GM23338 (cell line): ENCODE measurements at regions not wholly inside any gene's neighbourhood (a gene's known extent, or its start where the extent isn't known, plus 50 kb on each side); places are given as distances from the start of the nearest gene placed in this dataset.
"Not testable (repeated sequence)": the region's sequence is repeated elsewhere in the genome, so short reads cannot be mapped to it uniquely, and the experiment has no call there.

Experiments used
- ATAC-seq: fragments of 200-7000 bp; cut with Tn5 transposase; 3 replicates; pipeline ENCODE4 v1.9.1; 2020
- DNase-seq: peaks from one replicate; pipeline ENCODE4 v3.0.0-alpha.2; 2015; ENCODE audit warnings: low spot score
- H2AFZ ChIP-seq: fragments of 200-600 bp; sonication (generic); 2 replicates; pipeline ENCODE4 v1.8.0; 2016; ENCODE audit warnings: antibody characterized with exemption, mild to moderate bottlenecking, moderate library complexity
- H3F3A ChIP-seq: fragments of 200-600 bp; sonication (generic); replicated peaks from 2 replicates; pipeline ENCODE4 v1.8.0; 2017; ENCODE audit warnings: antibody characterized with exemption, mixed run types, low read depth
- H3K27ac ChIP-seq: fragments of 200-600 bp; sonication (generic); 2 replicates; pipeline ENCODE4 v1.6.1; 2016; ENCODE audit warnings: low read depth
- H3K27me3 ChIP-seq: fragments of 200-600 bp; sonication (generic); 2 replicates; pipeline ENCODE4 v1.8.0; 2016; ENCODE audit warnings: mild to moderate bottlenecking, mixed run types, moderate library complexity; ENCODE audit not compliant: insufficient read depth
- H3K36me3 ChIP-seq: fragments of 200-600 bp; sonication (generic); 2 replicates; pipeline ENCODE4 v1.8.0; 2016; ENCODE audit warnings: mild to moderate bottlenecking; ENCODE audit not compliant: insufficient read depth
- H3K4me1 ChIP-seq: fragments of 200-600 bp; sonication (generic); 2 replicates; pipeline ENCODE4 v1.8.0; 2016; ENCODE audit warnings: mild to moderate bottlenecking, moderate library complexity; ENCODE audit not compliant: insufficient read depth
- H3K4me2 ChIP-seq: fragments of 200-600 bp; sonication (generic); 2 replicates; pipeline ENCODE4 v1.7.1; 2017; ENCODE audit warnings: mixed run types
- H3K4me3 ChIP-seq: fragments of 200-600 bp; sonication (generic); 2 replicates; pipeline ENCODE4 v1.6.1; 2016; ENCODE audit warnings: mixed run types
- H3K79me2 ChIP-seq: fragments of 200-600 bp; sonication (generic); replicated peaks from 2 replicates; pipeline ENCODE4 v1.8.0; 2017; ENCODE audit warnings: mild to moderate bottlenecking; ENCODE audit not compliant: insufficient read depth
- H3K9me2 ChIP-seq: fragments of 200-600 bp; sonication (generic); 2 replicates; pipeline ENCODE4 v1.8.0; 2017; ENCODE audit not compliant: insufficient read depth
- H4K20me1 ChIP-seq: fragments of 200-600 bp; sonication (generic); replicated peaks from 2 replicates; pipeline ENCODE4 v1.8.0; 2017; ENCODE audit warnings: mild to moderate bottlenecking; ENCODE audit not compliant: insufficient read depth
- H3K27ac Mint-ChIP-seq: 2 replicates; pipeline ENCODE4 v1.8.0; 2020; ENCODE audit warnings: inconsistent platforms, mild to moderate bottlenecking, moderate library complexity, mixed read lengths
- H3K27me3 Mint-ChIP-seq: 3 replicates; pipeline ENCODE4 v1.8.0; 2022; ENCODE audit warnings: low read depth, mild to moderate bottlenecking, moderate library complexity, mixed read lengths, inconsistent platforms; ENCODE audit not compliant: insufficient read depth, poor library complexity
- H3K36me3 Mint-ChIP-seq: 3 replicates; pipeline ENCODE4 v1.8.0; 2021; ENCODE audit warnings: low read depth, mild to moderate bottlenecking, inconsistent platforms, moderate library complexity, mixed read lengths
- H3K4me1 Mint-ChIP-seq: 3 replicates; pipeline ENCODE4 v1.8.0; 2020; ENCODE audit warnings: mild to moderate bottlenecking, inconsistent platforms, mixed read lengths
- H3K4me3 Mint-ChIP-seq: 3 replicates; pipeline ENCODE4 v1.8.0; 2021; ENCODE audit warnings: moderate library complexity, mild to moderate bottlenecking, inconsistent platforms, mixed read lengths
- H3K9me3 Mint-ChIP-seq: 3 replicates; pipeline ENCODE4 v1.8.0; 2020; ENCODE audit warnings: moderate library complexity, mild to moderate bottlenecking, inconsistent platforms, mixed read lengths
- CREB1 ChIP-seq: fragments of 250-450 bp; sonication (Bioruptor Pico); IDR thresholded peaks from 2 replicates; pipeline ENCODE4 v1.5.0; 2020; ENCODE audit warnings: low read depth, mild to moderate bottlenecking, moderate library complexity
- ETS1 ChIP-seq: IDR thresholded peaks from 2 replicates; pipeline ENCODE4 v1.6.1; 2016; ENCODE audit warnings: antibody characterized with exemption
- EZH2 ChIP-seq: fragments of 200-600 bp; sonication (generic); IDR thresholded peaks from one replicate; pipeline ENCODE4 v1.8.0; 2017; ENCODE audit warnings: antibody characterized with exemption, mild to moderate bottlenecking, low read depth; ENCODE audit not compliant: unreplicated experiment
- EZH2phosphoT487 ChIP-seq: fragments of 200-600 bp; sonication (generic); IDR thresholded peaks from one replicate; pipeline ENCODE4 v1.8.1; 2018; ENCODE audit warnings: antibody characterized with exemption; ENCODE audit not compliant: unreplicated experiment
- JUNB ChIP-seq: IDR thresholded peaks from one replicate; pipeline ENCODE4 v1.6.1; 2016; ENCODE audit warnings: antibody characterized with exemption; ENCODE audit not compliant: unreplicated experiment
- NANOG ChIP-seq: IDR thresholded peaks from 2 replicates; pipeline ENCODE4 v1.6.1; 2016; ENCODE audit warnings: antibody characterized with exemption, borderline replicate concordance
- STAT1 ChIP-seq: IDR thresholded peaks from one replicate; pipeline ENCODE4 v1.6.1; 2016; ENCODE audit warnings: antibody characterized with exemption; ENCODE audit not compliant: unreplicated experiment
- ZNF114 ChIP-seq: fragments of 250-450 bp; sonication (Bioruptor Pico); IDR thresholded peaks from 2 replicates; pipeline ENCODE4 v1.5.0; 2020; ENCODE audit warnings: mild to moderate bottlenecking, moderate library complexity
- ZNF331 ChIP-seq: fragments of 250-450 bp; sonication (Bioruptor Pico); IDR thresholded peaks from 2 replicates; pipeline ENCODE4 v1.5.0; 2020; ENCODE audit warnings: low read depth, mild to moderate bottlenecking, moderate library complexity
- ZNF462 ChIP-seq: fragments of 250-450 bp; sonication (Bioruptor Pico); IDR thresholded peaks from 2 replicates; pipeline ENCODE4 v1.5.0; 2020; ENCODE audit warnings: mild to moderate bottlenecking, moderate library complexity

GRCh38 chr1:30083800-30084464 lies 639.5 kb downstream of the MATN1 start:
- H3K27ac ChIP-seq: no peak overlapping the region
- H3K4me1 ChIP-seq: 0 out of 2 replicates have a peak, but pooled peaks cover 9% of the 10 kb centered on the region
- no peaks in the 10 kb centered on the region for H3K36me3 Mint-ChIP-seq
- no peaks in the 10 kb centered on the region; the same call in 2 of the 3 replicates for H3K9me3 Mint-ChIP-seq
- H3K4me2 ChIP-seq: no peak overlapping the region
- no peaks in the 10 kb centered on the region for H3F3A ChIP-seq
- no peak overlapping the region for H3K4me3 Mint-ChIP-seq
- ATAC-seq: no peak
- DNase-seq: no peak
- no peak overlapping the region for H3K27ac Mint-ChIP-seq
- no peaks in the 10 kb centered on the region for H4K20me1 ChIP-seq
- no peaks in the 10 kb centered on the region for H3K9me2 ChIP-seq
- peaks cover 14% of the 10 kb centered on the region for H3K4me1 Mint-ChIP-seq
- H3K79me2 ChIP-seq: no peaks in the 10 kb centered on the region
- no peak overlapping the region for H3K4me3 ChIP-seq
- H3K36me3 ChIP-seq: no peaks in the 10 kb centered on the region
- H2AFZ ChIP-seq: no peak overlapping the region
- peaks cover 6% of the 10 kb centered on the region for H3K27me3 Mint-ChIP-seq
- no peaks in the 10 kb centered on the region for H3K27me3 ChIP-seq
- TF ChIP-seq ZNF114 (no peak), NANOG (no peak), JUNB (no peak)

GRCh38 chr1:30081379-30082102 lies 641.8 kb downstream of the MATN1 start:
- Mint-ChIP-seq H3K4me3 (no peak overlapping the region), H3K27ac (no peak overlapping the region), H3K27me3 (no peaks in the 10 kb centered on the region), H3K4me1 (peaks cover 14% of the 10 kb centered on the region), H3K9me3 (peaks cover 11% of the 10 kb centered on the region), H3K36me3 (peaks cover 11% of the 10 kb centered on the region)
- no peak overlapping the region for H2AFZ ChIP-seq
- H3K4me1 ChIP-seq: 0 out of 2 replicates have a peak, but pooled peaks cover 9% of the 10 kb centered on the region
- H3K36me3 ChIP-seq: no peaks in the 10 kb centered on the region
- no peak overlapping the region for H3K4me2 ChIP-seq
- H4K20me1 ChIP-seq: no peaks in the 10 kb centered on the region
- no peak overlapping the region for H3K27ac ChIP-seq
- DNase-seq (peak; percentile 21), ATAC-seq (peak; percentile 45)
- no peaks in the 10 kb centered on the region for H3F3A ChIP-seq
- no peaks in the 10 kb centered on the region for H3K79me2 ChIP-seq
- H3K4me3 ChIP-seq: no peak overlapping the region
- no peaks in the 10 kb centered on the region for H3K27me3 ChIP-seq
- no peaks in the 10 kb centered on the region for H3K9me2 ChIP-seq
- no peak for TF ChIP-seq ZNF331
- no peak for TF ChIP-seq ETS1
- no peak for TF ChIP-seq STAT1
- no peak for TF ChIP-seq EZH2
- TF ChIP-seq EZH2phosphoT487: no peak
- no peak for TF ChIP-seq ZNF462 (CRISPR knock-in tag)
- TF ChIP-seq CREB1 (CRISPR knock-in tag): no peak

- H3K36me3 ChIP-seq, H3K4me1 ChIP-seq, H3K27me3 ChIP-seq, ATAC-seq, H3K9me2 ChIP-seq, H3K27ac ChIP-seq, H3K27me3 Mint-ChIP-seq, H3F3A ChIP-seq, H3K4me2 ChIP-seq, H3K4me1 Mint-ChIP-seq, H3K79me2 ChIP-seq, H2AFZ ChIP-seq, H4K20me1 ChIP-seq, H3K27ac Mint-ChIP-seq, H3K4me3 Mint-ChIP-seq, DNase-seq, H3K4me3 ChIP-seq: not testable (repeated sequence)
- Mint-ChIP-seq H3K36me3 (peaks cover 20% of the 10 kb centered on the region), H3K9me3 (peaks cover 27% of the 10 kb centered on the region)
Measured at GRCh38 chr1:30075916-30076315, 647.5 kb downstream of the MATN1 start.
